ENCODE measurements at regions not wholly inside any gene's neighbourhood (a gene's known extent, or its start where the extent isn't known, plus 50 kb on each side); places are given as distances from the start of the nearest gene placed in this dataset.
A peak's percentile ranks its signal among the peaks of the same experiment; 100 is the strongest.
"Not testable (repeated sequence)": the region's sequence is repeated elsewhere in the genome, so short reads cannot be mapped to it uniquely, and the experiment has no call there.

DNA sequence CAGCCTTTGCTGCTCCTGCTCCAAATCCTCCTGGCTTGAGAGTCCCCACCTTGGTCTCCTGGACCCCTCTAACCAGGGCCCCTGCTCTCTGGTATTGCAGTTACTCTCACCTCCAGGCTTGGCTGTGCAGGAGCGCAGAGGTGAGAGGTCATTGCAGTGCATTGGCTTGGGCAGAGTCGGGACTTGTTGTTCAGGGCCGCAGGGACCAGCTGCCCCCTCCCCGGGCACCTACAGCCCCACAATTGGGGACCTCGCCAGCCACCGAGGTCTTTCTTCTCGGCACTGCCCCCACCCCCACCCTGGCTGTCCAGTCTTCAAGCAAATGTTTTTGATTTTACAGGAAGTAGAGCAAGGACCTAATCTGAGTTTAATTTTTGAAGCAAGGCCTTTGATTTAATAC, 65.5 kb upstream of the FGF3 start:
- DNase-seq (ENCODE audit: low spot score): no peak

DNA sequence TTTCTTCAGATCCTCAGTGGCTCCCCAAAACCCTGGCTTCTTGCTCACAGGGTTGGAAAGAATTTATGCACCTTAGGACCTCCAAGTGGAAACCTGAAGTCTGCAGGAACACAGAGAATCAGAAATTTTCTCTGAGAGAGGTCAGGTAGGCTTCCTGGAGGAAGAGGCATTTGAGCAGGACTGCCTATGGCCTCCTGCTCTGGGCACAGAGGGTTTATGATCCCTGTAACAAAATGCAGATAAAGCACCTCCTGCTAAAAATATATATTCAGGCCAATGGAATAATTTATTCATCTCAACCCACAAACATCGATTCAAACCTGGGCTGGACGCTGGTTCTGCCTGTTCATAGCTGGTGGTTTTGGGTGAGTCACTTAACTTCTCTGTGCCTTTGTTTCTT, 68.1 kb upstream of the FGF3 start:
- DNase-seq (ENCODE audit: low spot score): no peak

GRCh38 chr11:69887841-69888427, 68.7 kb upstream of the FGF3 start:
- DNase-seq (ENCODE audit: low spot score): no peak

DNA sequence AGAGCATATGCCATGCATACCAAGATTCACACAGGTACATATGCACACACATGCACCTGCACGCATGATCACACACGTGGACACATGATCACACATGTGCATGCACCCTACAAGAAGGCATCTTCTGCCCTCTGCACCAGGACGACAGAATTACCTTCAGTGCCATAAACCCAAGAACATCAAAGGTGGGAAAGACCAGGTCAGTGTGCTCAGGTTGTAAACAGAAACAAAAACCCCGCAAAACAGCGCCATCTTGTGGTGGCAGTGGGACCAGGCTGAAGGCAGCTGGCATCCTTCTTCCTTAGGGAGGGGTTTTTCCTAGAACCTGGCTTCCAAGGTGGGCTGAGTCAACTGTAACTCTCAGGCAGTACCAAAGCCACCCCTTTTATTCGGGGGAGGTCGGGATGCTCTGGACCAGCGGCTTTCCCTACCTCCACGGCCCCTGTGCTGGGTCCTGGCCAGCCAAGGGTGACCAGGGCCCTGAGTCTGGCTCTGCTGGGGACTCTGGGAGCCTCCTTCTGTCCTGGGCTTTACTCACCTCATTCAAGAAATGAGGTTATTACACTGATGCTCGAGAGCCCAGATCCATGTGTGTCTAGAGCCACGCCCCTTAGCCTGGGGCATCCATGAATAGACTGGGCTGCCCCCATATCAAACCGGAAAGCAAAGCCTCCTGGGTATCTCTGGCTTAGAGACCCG, 69.4 kb upstream of the FGF3 start:
- DNase-seq (ENCODE audit: low spot score): peak; percentile 97

DNA sequence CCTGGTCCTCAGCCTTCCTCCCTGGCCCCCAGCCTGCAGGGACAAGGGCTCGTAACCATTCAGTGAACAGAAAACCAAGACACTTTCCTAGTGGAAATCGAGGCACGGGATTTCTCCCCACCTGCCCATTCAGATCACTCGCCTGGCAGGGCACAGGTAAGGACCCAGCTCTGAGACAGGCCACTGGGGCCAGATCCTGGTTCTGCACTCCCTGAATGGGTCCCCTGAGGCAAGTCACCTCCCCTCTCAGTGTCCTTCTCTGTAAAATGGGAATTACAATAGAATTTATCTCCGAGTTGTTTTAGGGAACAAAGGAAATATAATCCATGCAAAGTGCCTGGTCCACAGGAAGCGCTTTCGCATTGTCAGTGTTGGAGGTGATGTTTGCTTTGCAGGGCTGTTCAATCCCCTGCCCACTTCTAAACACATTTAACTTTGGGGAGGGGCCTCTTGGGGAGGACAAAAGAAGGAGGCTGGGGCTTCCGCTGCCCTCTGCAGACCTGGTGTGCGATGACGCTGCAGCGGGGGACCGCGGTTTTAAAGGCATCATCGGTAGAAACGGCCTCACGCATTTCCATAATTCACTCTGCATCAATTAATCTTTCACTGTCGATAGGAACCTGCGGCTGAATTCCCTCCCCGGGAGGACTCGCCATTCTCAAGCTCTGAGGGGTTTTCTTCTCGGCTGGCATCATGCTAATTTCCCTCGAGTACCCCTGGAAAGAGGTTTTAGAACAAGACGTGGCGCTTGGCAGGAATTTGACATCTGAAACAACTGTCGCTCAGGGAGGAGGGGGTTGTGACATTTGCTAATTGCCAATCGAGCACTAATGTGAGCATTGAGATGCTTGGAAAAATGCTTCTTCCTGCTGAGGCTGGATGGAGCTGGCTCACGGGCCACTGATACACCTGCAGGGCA, 70.4 kb upstream of the FGF3 start:
- no peak for DNase-seq (ENCODE audit: low spot score)

- DNase-seq (ENCODE audit: low spot score): no peak
Measured at GRCh38 chr11:69890476-69890875, 71.3 kb upstream of the FGF3 start.

GRCh38 chr11:69891421-69892236, 72.4 kb upstream of the FGF3 start:
- DNase-seq (ENCODE audit: low spot score): peak; percentile 92

DNA sequence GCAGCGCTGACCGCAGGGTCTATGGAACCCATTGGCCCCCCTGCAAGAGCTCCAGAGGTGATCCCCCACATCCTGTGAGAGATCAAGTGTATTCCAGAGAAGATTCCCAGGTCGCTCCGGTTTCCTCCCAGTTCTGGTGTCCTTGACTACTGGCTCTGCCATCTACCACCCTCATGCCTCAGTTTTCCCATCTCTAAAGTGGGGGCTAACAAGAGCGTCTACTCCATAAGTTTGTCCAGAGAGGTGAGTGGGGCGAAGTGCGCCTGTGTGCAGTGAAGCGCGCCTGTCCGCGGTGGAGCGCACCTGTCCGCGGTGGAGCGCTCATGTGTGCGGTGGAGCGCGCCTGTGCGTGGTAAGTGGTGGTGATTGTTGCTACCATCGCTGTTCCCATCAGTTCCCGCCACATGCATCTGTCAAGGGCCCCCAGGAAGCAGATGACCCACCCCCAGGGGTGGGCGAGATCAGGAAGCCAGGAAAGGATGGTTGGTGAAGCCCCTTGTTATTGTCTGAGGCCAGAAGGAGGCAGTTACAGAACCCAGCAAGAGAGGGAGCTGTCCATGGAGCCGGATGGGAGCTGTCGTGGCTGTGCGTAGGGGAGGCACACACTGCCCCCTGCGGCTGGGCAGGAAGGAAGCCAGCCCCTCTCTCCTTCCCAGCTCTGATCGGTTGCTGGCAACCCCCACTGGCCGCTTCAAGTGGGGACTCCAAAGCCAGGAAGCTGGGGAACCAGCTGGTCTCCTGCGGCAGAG, 73.2 kb upstream of the FGF3 start:
- peak; percentile 25 for DNase-seq (ENCODE audit: low spot score)

GRCh38 chr11:69892986-69893555, 73.9 kb upstream of the FGF3 start:
- peak; percentile 94 for DNase-seq (ENCODE audit: low spot score)

DNA sequence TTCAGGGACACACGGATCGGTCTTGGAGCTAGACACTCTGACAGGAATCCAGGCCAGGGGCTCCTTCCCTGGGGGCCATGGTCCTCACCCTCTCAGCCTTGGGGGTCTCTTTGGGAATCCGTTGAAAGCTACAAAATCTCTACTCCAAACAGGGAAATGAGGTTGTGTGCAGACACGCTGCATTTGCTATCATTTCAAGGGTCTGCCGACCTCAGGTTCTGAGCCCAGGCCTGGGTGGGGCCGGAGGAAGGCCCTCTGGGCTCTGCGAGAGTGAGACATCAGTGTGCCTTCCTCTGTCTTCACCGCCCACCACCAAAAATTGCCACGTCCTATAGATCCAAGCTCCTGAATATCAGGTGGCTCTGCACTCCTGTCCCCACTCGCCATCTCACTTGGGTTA, 74.4 kb upstream of the FGF3 start:
- DNase-seq (ENCODE audit: low spot score): no peak

- DNase-seq (ENCODE audit: low spot score): peak; percentile 29
Measured at GRCh38 chr11:69894181-69894611, 75.0 kb upstream of the FGF3 start.

- DNase-seq (ENCODE audit: low spot score): peak; percentile 47
Measured at GRCh38 chr11:69894648-69895047, 75.4 kb upstream of the FGF3 start.

DNA sequence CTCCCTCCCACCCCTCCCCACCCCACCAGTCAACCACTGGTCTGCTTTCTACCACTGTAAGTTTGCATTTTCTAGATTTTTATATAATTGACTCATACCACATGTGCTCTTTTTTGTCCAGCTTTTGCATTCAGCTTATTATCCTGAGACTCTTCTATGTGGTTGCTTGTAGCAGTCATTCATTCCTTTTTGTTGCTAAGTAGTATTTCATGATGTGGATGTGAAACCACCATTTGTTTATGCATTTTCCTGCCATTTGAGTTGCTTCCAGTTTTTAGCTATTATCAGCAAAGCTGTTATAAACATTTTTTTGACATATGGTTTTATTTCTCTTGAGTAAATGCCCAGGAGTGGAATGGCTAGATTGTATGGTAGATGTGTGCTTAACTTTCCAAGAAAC, 77.0 kb upstream of the FGF3 start:
- DNase-seq (ENCODE audit: low spot score): no peak

GRCh38 chr11:69898123-69898522, 78.9 kb upstream of the FGF3 start:
- no peak for DNase-seq (ENCODE audit: low spot score)

DNA sequence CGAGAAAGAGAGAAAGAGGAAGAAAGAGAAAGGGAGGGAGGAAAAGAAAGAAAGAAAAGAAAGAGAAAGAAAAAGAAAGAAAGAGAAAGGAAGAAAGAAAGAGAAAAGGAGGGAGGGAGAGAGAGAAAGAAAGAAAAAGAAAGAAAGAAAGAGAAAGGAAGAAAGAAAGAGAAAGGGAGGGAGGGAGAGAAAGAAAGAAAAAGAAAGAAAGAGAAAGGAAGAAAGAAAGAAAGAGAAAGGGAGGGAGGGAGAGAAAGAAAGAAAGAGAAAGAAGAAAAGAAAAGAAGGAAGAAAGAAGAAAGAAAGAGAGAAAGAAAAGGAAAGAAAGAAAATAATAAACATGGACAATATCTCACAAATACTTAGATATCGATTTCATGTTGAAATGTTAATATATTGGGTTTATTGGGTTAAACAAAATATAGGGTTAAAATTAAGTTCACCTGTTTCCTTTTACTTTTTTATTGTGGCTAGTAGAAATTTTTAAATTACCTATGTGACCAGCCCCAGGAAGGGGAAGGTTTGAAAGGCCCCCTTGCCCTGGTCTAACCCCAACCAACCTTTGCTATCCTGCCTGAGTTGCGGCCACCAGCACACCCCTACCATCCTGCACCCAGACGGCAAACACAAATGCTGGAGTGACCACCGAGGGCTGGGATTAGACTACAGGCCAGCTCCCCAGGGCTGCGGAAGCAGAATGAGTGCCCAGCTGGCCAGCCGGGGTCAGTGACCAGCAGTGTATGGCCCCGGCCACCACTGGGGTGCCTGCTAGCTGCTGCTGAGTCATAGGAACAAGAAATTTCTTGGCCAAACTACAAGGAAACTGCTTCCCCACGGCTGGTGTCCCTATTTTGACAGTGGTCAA, 81.0 kb upstream of the FGF3 start:
- peak; percentile 87 for DNase-seq (ENCODE audit: low spot score)

GRCh38 chr11:69900822-69901302, 81.6 kb upstream of the FGF3 start:
- DNase-seq (ENCODE audit: low spot score): not testable (repeated sequence)

DNA sequence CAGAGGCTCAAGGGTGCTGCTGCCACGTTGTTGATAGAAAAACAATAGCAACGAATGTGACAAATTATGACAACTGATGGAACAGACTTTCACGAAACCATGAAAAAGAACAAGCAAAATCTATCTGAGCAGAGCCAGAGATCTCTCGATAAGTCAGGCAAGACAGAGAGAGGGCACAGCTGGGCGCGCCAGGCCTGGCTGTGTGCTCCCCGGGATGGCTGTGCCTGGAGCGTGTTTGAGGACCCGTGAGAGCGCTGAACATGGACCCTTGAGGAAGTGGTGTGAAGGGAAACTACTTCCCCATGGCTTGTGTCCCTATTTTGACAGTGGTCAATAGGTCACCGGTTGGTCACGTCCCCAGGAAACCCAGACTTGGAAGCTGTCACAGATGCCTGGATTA, 83.1 kb upstream of the FGF3 start:
- no peak for DNase-seq (ENCODE audit: low spot score)

DNA sequence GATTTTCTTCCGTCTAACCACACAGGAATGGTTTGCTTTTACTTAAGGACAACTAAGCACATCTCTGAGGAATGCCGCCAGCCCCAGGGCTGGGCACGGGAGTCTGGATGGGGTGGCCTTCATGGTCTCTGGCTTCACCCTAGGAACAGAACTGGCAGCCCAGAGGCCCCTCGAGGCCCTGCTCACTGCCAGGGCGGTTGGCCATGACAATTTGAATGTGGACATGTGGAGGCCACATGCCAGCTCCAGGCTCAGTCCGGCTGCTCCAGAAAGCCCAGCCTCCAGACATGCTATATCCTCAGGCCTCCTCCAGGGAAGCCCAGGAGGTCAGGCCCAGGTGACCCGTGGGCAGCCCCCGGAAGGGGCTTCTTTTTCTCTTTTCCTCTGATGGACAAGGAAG, 84.0 kb upstream of the FGF3 start:
- no peak for DNase-seq (ENCODE audit: low spot score)

DNA sequence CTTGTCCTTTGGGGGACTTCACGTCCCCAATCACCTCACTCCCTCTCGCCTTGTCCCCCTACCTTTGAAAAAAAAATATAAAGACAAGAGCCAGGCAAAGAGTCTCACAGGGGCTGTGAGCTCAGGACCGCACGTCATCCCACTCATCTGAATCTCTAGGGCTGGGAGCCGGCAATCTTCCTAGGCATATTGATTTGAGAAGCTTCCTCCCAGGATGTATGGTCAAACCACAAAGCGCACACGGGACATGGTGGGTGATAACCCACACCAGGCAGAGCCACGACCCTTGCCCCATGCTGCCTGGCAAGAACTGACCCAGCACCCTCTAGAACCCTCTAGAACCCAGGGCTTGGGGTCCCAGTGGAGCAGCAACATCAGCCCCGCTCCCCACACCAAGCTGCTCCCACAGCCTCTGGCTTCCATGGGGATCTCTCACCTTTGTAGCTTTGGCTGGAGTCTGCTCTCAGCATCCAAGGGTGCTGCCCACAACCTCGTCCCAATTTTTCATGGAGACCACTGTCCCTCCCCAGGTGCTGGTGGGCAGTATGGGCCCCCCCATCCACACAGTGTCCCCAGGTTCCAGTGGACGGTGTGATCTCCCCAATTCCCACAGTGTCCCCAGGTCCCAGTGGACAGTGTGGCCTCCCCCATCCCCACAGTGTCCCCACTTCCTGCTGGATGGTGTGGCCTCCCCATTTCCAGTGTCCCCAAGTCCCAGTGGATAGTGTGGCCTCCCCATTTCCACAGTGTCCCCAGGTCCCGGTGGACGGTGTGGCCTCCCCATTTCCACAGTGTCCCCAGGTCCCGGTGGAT, 85.2 kb upstream of the FGF3 start:
- DNase-seq (ENCODE audit: low spot score): no peak

Measured in HT-29 (cell line).